Thyroid gland (tissue), 4 donors: ENCODE measurements at regions not wholly inside any gene's neighbourhood (a gene's known extent, or its start where the extent isn't known, plus 50 kb on each side); places are given as distances from the start of the nearest gene placed in this dataset.

ENCODE experiments used
- CTCF ChIP-seq, 6 experiments: fragments of 200-600 bp in 3 of 6; fragments of 450-650 bp in 3 of 6; sonication (generic) in 3 of 6; IDR thresholded peaks; one replicate each; pipeline ENCODE4 v1.5.1; 2016 to 2019; ENCODE audit warnings: antibody characterized with exemption in 6 of 6, mild to moderate bottlenecking in 2 of 6, inconsistent platforms in 1 of 6, moderate library complexity in 1 of 6
- POLR2A ChIP-seq, 2 donors: fragments of 450-650 bp; IDR thresholded peaks; one replicate each; pipeline ENCODE4 v1.6.1; 2017; ENCODE audit warnings: antibody characterized with exemption in 2 of 2, mild to moderate bottlenecking in 2 of 2, moderate library complexity in 1 of 2

DNA sequence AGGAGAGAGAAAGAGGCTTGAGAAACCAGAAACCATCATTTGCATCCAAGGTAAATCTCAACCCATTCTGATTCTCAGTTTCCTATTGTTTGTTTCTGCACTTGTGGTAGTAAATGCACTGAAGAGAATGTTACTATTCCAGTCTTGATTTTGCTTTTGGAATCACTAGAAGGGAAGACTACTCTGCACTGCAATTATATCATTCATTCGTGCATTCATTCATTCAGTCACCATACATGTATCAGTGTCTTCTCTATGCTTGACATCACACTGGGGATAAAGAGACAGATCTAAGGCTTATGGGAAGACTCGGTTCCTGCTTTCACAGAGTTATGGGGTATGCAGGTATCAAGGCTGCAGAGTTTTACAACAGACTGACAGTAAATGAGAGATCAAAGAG is 90.3 kb upstream of the EGLN3 start:
- TF ChIP-seq CTCF (IDR thresholded peaks at IDR 0.05) (no peak), POLR2A (IDR thresholded peaks at IDR 0.05) (no peak)
